Smooth muscle cell (in vitro differentiated cells): ENCODE measurements at regions not wholly inside any gene's neighbourhood (a gene's known extent, or its start where the extent isn't known, plus 50 kb on each side); places are given as distances from the start of the nearest gene placed in this dataset.

Experiments
- DNase-seq: peaks from one replicate; lab custom pipeline; 2025; ENCODE audit not compliant: unreplicated experiment; lab: John Stamatoyannopoulos, UW
- H2AFZ ChIP-seq: fragments of 200-600 bp; sonication (generic); 2 replicates; pipeline ENCODE4 v1.6.0; 2016; ENCODE audit warnings: antibody characterized with exemption, low read depth, mild to moderate bottlenecking
- H3F3A ChIP-seq: fragments of 200-600 bp; sonication (generic); 2 replicates; pipeline ENCODE4 v1.6.0; 2017; ENCODE audit warnings: antibody characterized with exemption, low read depth
- H3K27ac ChIP-seq: fragments of 200-600 bp; sonication (generic); 2 replicates; pipeline ENCODE4 v1.5.1; 2016; ENCODE audit warnings: low read depth, mild to moderate bottlenecking
- H3K27me3 ChIP-seq: fragments of 200-600 bp; sonication (generic); 2 replicates; pipeline ENCODE4 v1.6.1; 2016; ENCODE audit warnings: low read depth, mild to moderate bottlenecking
- H3K36me3 ChIP-seq: fragments of 200-600 bp; sonication (generic); 2 replicates; pipeline ENCODE4 v1.5.1; 2016; ENCODE audit warnings: low read depth
- H3K4me1 ChIP-seq: fragments of 200-600 bp; sonication (generic); 2 replicates; pipeline ENCODE4 v1.5.1; 2016; ENCODE audit warnings: low read depth
- H3K4me2 ChIP-seq: fragments of 200-600 bp; sonication (generic); 2 replicates; pipeline ENCODE4 v1.6.0; 2016; ENCODE audit warnings: mild to moderate bottlenecking
- H3K4me3 ChIP-seq: fragments of 200-600 bp; sonication (generic); 2 replicates; pipeline ENCODE4 v1.5.1; 2016; ENCODE audit warnings: mild to moderate bottlenecking
- H3K79me2 ChIP-seq: fragments of 200-600 bp; sonication (generic); 2 replicates; pipeline ENCODE4 v1.6.0; 2016; ENCODE audit warnings: low read depth, mild to moderate bottlenecking
- H3K9ac ChIP-seq: fragments of 200-600 bp; sonication (generic); 2 replicates; pipeline ENCODE4 v1.6.0; 2016; ENCODE audit warnings: low read depth
- H3K9me3 ChIP-seq: fragments of 200-600 bp; sonication (generic); replicated peaks from 2 replicates; pipeline ENCODE4 v1.5.1; 2016; ENCODE audit warnings: low read depth
- H4K20me1 ChIP-seq: fragments of 200-600 bp; sonication (generic); 2 replicates; pipeline ENCODE4 v1.6.0; 2016; ENCODE audit warnings: low read depth
- CTCF ChIP-seq: fragments of 200-600 bp; sonication (generic); IDR thresholded peaks from 2 replicates; pipeline ENCODE4 v1.5.1; 2017; ENCODE audit warnings: borderline replicate concordance, mild to moderate bottlenecking, antibody characterized with exemption; ENCODE audit not compliant: insufficient read depth, poor library complexity, severe bottlenecking
- WGBS: methylation state at CpG from one replicate; pipeline ENCODE4 v1.1.7; 2016; ENCODE audit warnings: low lambda C conversion rate; 5-methylcytosine and 5-hydroxymethylcytosine counted together

GRCh38 chr10:107616463-107617410, 452.2 kb upstream of the SORCS1 start:
- no peaks in the 10 kb centered on the region for H3K27me3 ChIP-seq
- H3K79me2 ChIP-seq, result no peaks in the 10 kb centered on the region
- DNase-seq, result no peak
- no peak for TF ChIP-seq CTCF
- H3K27ac ChIP-seq, result no peak overlapping the region
- no peak overlapping the region for H3K4me2 ChIP-seq
- no peaks in the 10 kb centered on the region for H3K36me3 ChIP-seq
- no peaks in the 10 kb centered on the region for H3K4me1 ChIP-seq
- WGBS, result 89% methylated on average over 4 of the region's 4 CpGs
- no peak overlapping the region for H3K4me3 ChIP-seq
- H2AFZ ChIP-seq, result no peak overlapping the region
- no peaks in the 10 kb centered on the region for H3F3A ChIP-seq
- no peaks in the 10 kb centered on the region for H3K9me3 ChIP-seq
- no peaks in the 10 kb centered on the region for H4K20me1 ChIP-seq
- no peak overlapping the region for H3K9ac ChIP-seq

- no peak overlapping the region for H3K9ac ChIP-seq
- DNase-seq, result no peak
Observed at GRCh38 chr10:107616031-107616430, 451.5 kb upstream of the SORCS1 start.

GRCh38 chr10:107614939-107615685, 450.6 kb upstream of the SORCS1 start:
- Histone ChIP-seq H3K79me2 (no peaks in the 10 kb centered on the region), H3K4me1 (no peaks in the 10 kb centered on the region), H3K9me3 (no peaks in the 10 kb centered on the region), H3K36me3 (no peaks in the 10 kb centered on the region), H2AFZ (no peak overlapping the region), H3K27ac (no peak overlapping the region), H3K9ac (no peak overlapping the region), H3K4me2 (no peak overlapping the region), H3K4me3 (no peak overlapping the region), H3K27me3 (no peaks in the 10 kb centered on the region), H3F3A (no peaks in the 10 kb centered on the region), H4K20me1 (no peaks in the 10 kb centered on the region)
- no peak for TF ChIP-seq CTCF
- no peak for DNase-seq
- whole genome bisulfite sequencing, result 70% methylated on average over 8 of the region's 8 CpGs

More at GRCh38 chr10:107616031-107616430, 451.5 kb upstream of the SORCS1 start:
- Histone ChIP-seq H4K20me1 (no peaks in the 10 kb centered on the region), H3K79me2 (no peaks in the 10 kb centered on the region), H3K27ac (no peak overlapping the region), H3K4me3 (no peak overlapping the region), H3F3A (no peaks in the 10 kb centered on the region), H3K4me2 (no peak overlapping the region), H3K36me3 (no peaks in the 10 kb centered on the region), H3K4me1 (no peaks in the 10 kb centered on the region), H2AFZ (no peak overlapping the region), H3K27me3 (no peaks in the 10 kb centered on the region), H3K9me3 (no peaks in the 10 kb centered on the region)
- TF ChIP-seq CTCF, result no peak
